Suprapubic skin (tissue), 4 donors: ENCODE measurements at regions not wholly inside any gene's neighbourhood (a gene's known extent, or its start where the extent isn't known, plus 50 kb on each side); places are given as distances from the start of the nearest gene placed in this dataset.

Experiments
- DNase-seq, 2 donors: peaks; one replicate each; pipeline ENCODE4 v3.0.0-alpha.2; 2019; ENCODE audit warnings: low spot score in 2 of 2
- H3K27ac ChIP-seq: fragments of 200-600 bp; sonication (generic); one replicate; pipeline ENCODE4 v1.5.1; 2019
- H3K27me3 ChIP-seq: fragments of 200-600 bp; sonication (generic); one replicate; pipeline ENCODE4 v1.5.1; 2019
- H3K36me3 ChIP-seq: fragments of 200-600 bp; sonication (generic); one replicate; pipeline ENCODE4 v1.5.1; 2019
- H3K4me1 ChIP-seq: fragments of 200-600 bp; sonication (generic); one replicate; pipeline ENCODE4 v1.5.1; 2019
- H3K4me3 ChIP-seq: fragments of 200-600 bp; sonication (generic); one replicate; pipeline ENCODE4 v1.5.1; 2019; ENCODE audit warnings: mild to moderate bottlenecking
- H3K9me3 ChIP-seq: fragments of 200-600 bp; sonication (generic); one replicate; pipeline ENCODE4 v1.5.1; 2019
- CTCF ChIP-seq, 2 donors: fragments of 200-600 bp in 1 of 2; fragments of 450-650 bp in 1 of 2; sonication (generic) in 1 of 2; IDR thresholded peaks; one replicate each; pipeline ENCODE4 v1.5.1; 2016 to 2019; ENCODE audit warnings: antibody characterized with exemption in 2 of 2, mild to moderate bottlenecking in 1 of 2, moderate library complexity in 1 of 2
- EP300 ChIP-seq: sonication (generic); formaldehyde crosslinking; IDR thresholded peaks from one replicate; pipeline ENCODE4 v1.6.1; 2017; ENCODE audit warnings: antibody characterized with exemption
- POLR2A ChIP-seq, 2 donors: fragments of 450-650 bp; IDR thresholded peaks; one replicate each; pipeline ENCODE4 v1.6.1; 2017; ENCODE audit warnings: antibody characterized with exemption in 2 of 2, mild to moderate bottlenecking in 2 of 2, moderate library complexity in 2 of 2
- POLR2AphosphoS5 ChIP-seq, 3 donors: sonication (generic); formaldehyde crosslinking; IDR thresholded peaks; one replicate each; pipeline ENCODE4 v1.6.1; 2017; ENCODE audit warnings: antibody characterized with exemption in 3 of 3
- WGBS: methylation state at CpG from one replicate; pipeline ENCODE4 v1.1.5; 2018; 5-methylcytosine and 5-hydroxymethylcytosine counted together

- H3K36me3 ChIP-seq, result no peaks in the 10 kb centered on the region
- WGBS, result 75% methylated on average over 1 of the region's 1 CpG
- TF ChIP-seq POLR2AphosphoS5 (IDR thresholded peaks at IDR 0.05), result no peak
- no peak for TF ChIP-seq POLR2A (IDR thresholded peaks at IDR 0.05)
- no peak for TF ChIP-seq EP300
- no peak for TF ChIP-seq CTCF (IDR thresholded peaks at IDR 0.05)
Observed at GRCh38 chr3:107455621-107456020, 67.1 kb upstream of the BBX start.

GRCh38 chr3:107456501-107456900 is 66.3 kb upstream of the BBX start:
- Histone ChIP-seq H3K4me1 (no peaks in the 10 kb centered on the region), H3K4me3 (no peak overlapping the region), H3K36me3 (no peaks in the 10 kb centered on the region), H3K27me3 (no peaks in the 10 kb centered on the region), H3K9me3 (no peaks in the 10 kb centered on the region), H3K27ac (no peak overlapping the region)
- no peak for TF ChIP-seq POLR2A (IDR thresholded peaks at IDR 0.05)
- no peak for TF ChIP-seq CTCF (IDR thresholded peaks at IDR 0.05)
- no peak for TF ChIP-seq EP300
- no peak for TF ChIP-seq POLR2AphosphoS5 (IDR thresholded peaks at IDR 0.05)
- DNase-seq, result no peak
- WGBS, result 60% methylated on average over 1 of the region's 1 CpG

More at GRCh38 chr3:107455621-107456020, 67.1 kb upstream of the BBX start:
- DNase-seq, result no peak
- Histone ChIP-seq H3K27ac (no peak overlapping the region), H3K9me3 (no peaks in the 10 kb centered on the region), H3K4me3 (no peak overlapping the region), H3K4me1 (no peaks in the 10 kb centered on the region), H3K27me3 (no peaks in the 10 kb centered on the region)

GRCh38 chr3:107458871-107459270 is 63.9 kb upstream of the BBX start:
- Histone ChIP-seq H3K4me1 (no peaks in the 10 kb centered on the region), H3K36me3 (no peaks in the 10 kb centered on the region), H3K27ac (no peak overlapping the region), H3K9me3 (no peaks in the 10 kb centered on the region), H3K4me3 (no peak overlapping the region), H3K27me3 (no peaks in the 10 kb centered on the region)
- no peak for DNase-seq
- TF ChIP-seq POLR2AphosphoS5 (IDR thresholded peaks at IDR 0.05) (no peak), EP300 (no peak), POLR2A (IDR thresholded peaks at IDR 0.05) (no peak), CTCF (IDR thresholded peaks at IDR 0.05) (no peak)

GRCh38 chr3:107461721-107462120 is 61.0 kb upstream of the BBX start:
- no peak for DNase-seq
- 88% methylated on average over 5 of the region's 5 CpGs for WGBS
- Histone ChIP-seq H3K36me3 (no peaks in the 10 kb centered on the region), H3K4me3 (no peak overlapping the region), H3K27ac (no peak overlapping the region), H3K27me3 (no peaks in the 10 kb centered on the region), H3K9me3 (no peaks in the 10 kb centered on the region), H3K4me1 (no peaks in the 10 kb centered on the region)
- TF ChIP-seq POLR2A (IDR thresholded peaks at IDR 0.05), result no peak
- TF ChIP-seq CTCF (IDR thresholded peaks at IDR 0.05), result no peak
- no peak for TF ChIP-seq EP300
- TF ChIP-seq POLR2AphosphoS5 (IDR thresholded peaks at IDR 0.05), result no peak

- DNase-seq, result no peak
- no peak for TF ChIP-seq CTCF (IDR thresholded peaks at IDR 0.05)
- no peak for TF ChIP-seq POLR2A (IDR thresholded peaks at IDR 0.05)
- TF ChIP-seq POLR2AphosphoS5 (IDR thresholded peaks at IDR 0.05), result no peak
- no peak for TF ChIP-seq EP300
- H3K4me3 ChIP-seq, result no peak overlapping the region
- WGBS, result 62% methylated on average over 2 of the region's 2 CpGs
- no peaks in the 10 kb centered on the region for H3K9me3 ChIP-seq
- no peaks in the 10 kb centered on the region for H3K27me3 ChIP-seq
- H3K27ac ChIP-seq, result no peak overlapping the region
- no peaks in the 10 kb centered on the region for H3K36me3 ChIP-seq
- no peaks in the 10 kb centered on the region for H3K4me1 ChIP-seq
Observed at GRCh38 chr3:107464037-107464436, 58.7 kb upstream of the BBX start.
